ENCODE measurements at regions not wholly inside any gene's neighbourhood (a gene's known extent, or its start where the extent isn't known, plus 50 kb on each side); places are given as distances from the start of the nearest gene placed in this dataset.

GRCh38 chr4:130608121-130608520 lies 1512.2 kb downstream of the C4orf33 start:
- Histone ChIP-seq H3K4me2 (ENCODE audit: low read length) (no peak overlapping the region), H3K27me3 (ENCODE audit: control insufficient read depth, insufficient read depth, low read length) (no peaks in the 10 kb centered on the region), H3K9me3 (ENCODE audit: control insufficient read depth, low read length) (no peaks in the 10 kb centered on the region), H3K9ac (no peak overlapping the region), H3K79me2 (no peaks in the 10 kb centered on the region), H3K4me1 (no peaks in the 10 kb centered on the region), H3K36me3 (ENCODE audit: control insufficient read depth, insufficient read depth, low read length) (no peaks in the 10 kb centered on the region), H2AFZ (no peak overlapping the region), H3K4me3 (ENCODE audit: low read depth, low read length) (no peak overlapping the region), H3K27ac (no peak overlapping the region)
- no peak for TF ChIP-seq CTCF (IDR thresholded peaks at IDR 0.05)

GRCh38 chr4:130628531-130628930 lies 1532.6 kb downstream of the C4orf33 start:
- no peaks in the 10 kb centered on the region for H3K27me3 ChIP-seq (ENCODE audit: control insufficient read depth, insufficient read depth, low read length)
- no peak overlapping the region for H3K27ac ChIP-seq
- H3K79me2 ChIP-seq, result no peaks in the 10 kb centered on the region
- H3K9ac ChIP-seq, result no peak overlapping the region
- H3K4me3 ChIP-seq (ENCODE audit: low read depth, low read length), result no peak overlapping the region
- no peak for TF ChIP-seq CTCF (IDR thresholded peaks at IDR 0.05)
- no peak overlapping the region for H2AFZ ChIP-seq
- no peak overlapping the region for H3K4me2 ChIP-seq (ENCODE audit: low read length)
- no peaks in the 10 kb centered on the region for H3K4me1 ChIP-seq
- H3K36me3 ChIP-seq (ENCODE audit: control insufficient read depth, insufficient read depth, low read length), result no peaks in the 10 kb centered on the region
- no peaks in the 10 kb centered on the region for H3K9me3 ChIP-seq (ENCODE audit: control insufficient read depth, low read length)

- Histone ChIP-seq H3K36me3 (ENCODE audit: control insufficient read depth, insufficient read depth, low read length) (no peaks in the 10 kb centered on the region), H3K79me2 (no peaks in the 10 kb centered on the region), H3K27me3 (ENCODE audit: control insufficient read depth, insufficient read depth, low read length) (no peaks in the 10 kb centered on the region), H3K9me3 (ENCODE audit: control insufficient read depth, low read length) (no peaks in the 10 kb centered on the region), H3K4me2 (ENCODE audit: low read length) (no peak overlapping the region), H3K4me3 (ENCODE audit: low read depth, low read length) (no peak overlapping the region), H3K9ac (no peak overlapping the region), H3K4me1 (no peaks in the 10 kb centered on the region), H2AFZ (no peak overlapping the region), H3K27ac (no peak overlapping the region)
- TF ChIP-seq CTCF (IDR thresholded peaks at IDR 0.05), result no peak
Observed at GRCh38 chr4:130632731-130633604, 1537.0 kb downstream of the C4orf33 start.

- Histone ChIP-seq H3K4me2 (ENCODE audit: low read length) (no peak overlapping the region), H3K9ac (no peak overlapping the region), H3K36me3 (ENCODE audit: control insufficient read depth, insufficient read depth, low read length) (no peaks in the 10 kb centered on the region), H3K4me3 (ENCODE audit: low read depth, low read length) (no peak overlapping the region), H3K79me2 (no peaks in the 10 kb centered on the region), H3K9me3 (ENCODE audit: control insufficient read depth, low read length) (no peaks in the 10 kb centered on the region), H3K27me3 (ENCODE audit: control insufficient read depth, insufficient read depth, low read length) (no peaks in the 10 kb centered on the region), H3K4me1 (no peaks in the 10 kb centered on the region), H2AFZ (no peak overlapping the region), H3K27ac (no peak overlapping the region)
- no peak for TF ChIP-seq CTCF (IDR thresholded peaks at IDR 0.05)
Observed at GRCh38 chr4:130636486-130636885, 1540.5 kb downstream of the C4orf33 start.

- no peak overlapping the region for H2AFZ ChIP-seq
Observed at GRCh38 chr4:130640592-130640991, 1544.6 kb downstream of the C4orf33 start.

More at GRCh38 chr4:130640592-130640991, 1544.6 kb downstream of the C4orf33 start:
- Histone ChIP-seq H3K36me3 (ENCODE audit: control insufficient read depth, insufficient read depth, low read length) (no peaks in the 10 kb centered on the region), H3K27me3 (ENCODE audit: control insufficient read depth, insufficient read depth, low read length) (no peaks in the 10 kb centered on the region), H3K4me1 (no peaks in the 10 kb centered on the region), H3K4me2 (ENCODE audit: low read length) (no peak overlapping the region), H3K27ac (no peak overlapping the region), H3K79me2 (no peaks in the 10 kb centered on the region), H3K9me3 (ENCODE audit: control insufficient read depth, low read length) (no peaks in the 10 kb centered on the region), H3K4me3 (ENCODE audit: low read depth, low read length) (no peak overlapping the region), H3K9ac (no peak overlapping the region)
- TF ChIP-seq CTCF (IDR thresholded peaks at IDR 0.05), result no peak
